ENCODE measurements at regions not wholly inside any gene's neighbourhood (a gene's known extent, or its start where the extent isn't known, plus 50 kb on each side); places are given as distances from the start of the nearest gene placed in this dataset.

DNA sequence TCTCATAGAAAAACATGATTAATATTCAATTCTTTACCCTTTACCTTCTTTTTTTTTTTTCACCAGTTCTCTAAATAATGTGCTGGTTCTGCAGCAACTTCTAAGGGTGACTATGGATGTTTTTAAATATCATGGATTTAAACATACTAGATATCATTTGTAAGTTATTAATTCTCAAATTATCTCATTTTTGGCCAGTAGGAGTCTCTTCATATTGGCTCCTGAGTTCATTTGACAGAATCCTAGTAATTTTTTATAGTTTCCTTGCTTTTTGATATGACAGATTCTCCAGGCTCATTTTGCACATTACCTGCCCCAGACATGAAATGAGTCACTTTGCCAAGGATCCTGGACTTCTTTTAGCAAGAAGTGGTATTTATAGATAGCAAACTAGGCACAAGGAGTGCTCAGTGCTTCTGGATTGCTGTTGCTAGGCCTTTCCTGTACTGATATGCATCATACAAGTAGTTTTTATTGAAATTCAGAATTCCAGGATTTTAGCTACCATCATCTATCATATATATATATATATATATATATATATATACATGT is 201.3 kb upstream of the IL12B start:
- TF ChIP-seq, protein P1, sequence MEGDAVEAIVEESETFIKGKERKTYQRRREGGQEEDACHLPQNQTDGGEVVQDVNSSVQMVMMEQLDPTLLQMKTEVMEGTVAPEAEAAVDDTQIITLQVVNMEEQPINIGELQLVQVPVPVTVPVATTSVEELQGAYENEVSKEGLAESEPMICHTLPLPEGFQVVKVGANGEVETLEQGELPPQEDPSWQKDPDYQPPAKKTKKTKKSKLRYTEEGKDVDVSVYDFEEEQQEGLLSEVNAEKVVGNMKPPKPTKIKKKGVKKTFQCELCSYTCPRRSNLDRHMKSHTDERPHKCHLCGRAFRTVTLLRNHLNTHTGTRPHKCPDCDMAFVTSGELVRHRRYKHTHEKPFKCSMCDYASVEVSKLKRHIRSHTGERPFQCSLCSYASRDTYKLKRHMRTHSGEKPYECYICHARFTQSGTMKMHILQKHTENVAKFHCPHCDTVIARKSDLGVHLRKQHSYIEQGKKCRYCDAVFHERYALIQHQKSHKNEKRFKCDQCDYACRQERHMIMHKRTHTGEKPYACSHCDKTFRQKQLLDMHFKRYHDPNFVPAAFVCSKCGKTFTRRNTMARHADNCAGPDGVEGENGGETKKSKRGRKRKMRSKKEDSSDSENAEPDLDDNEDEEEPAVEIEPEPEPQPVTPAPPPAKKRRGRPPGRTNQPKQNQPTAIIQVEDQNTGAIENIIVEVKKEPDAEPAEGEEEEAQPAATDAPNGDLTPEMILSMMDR (IDR thresholded peaks at IDR 0.05) = no peak
- TF ChIP-seq POLR2A (IDR thresholded peaks at IDR 0.05) = no peak
